MM.1S (cell line): ENCODE measurements at regions not wholly inside any gene's neighbourhood (a gene's known extent, or its start where the extent isn't known, plus 50 kb on each side); places are given as distances from the start of the nearest gene placed in this dataset.

Source experiments
- DNase-seq: peaks from one replicate; pipeline ENCODE4 v3.0.0-alpha.2; 2015
- H2AFZ ChIP-seq: fragments of 300-600 bp; sonication (generic); 2 replicates; pipeline ENCODE4 v1.6.0; 2016; ENCODE audit warnings: antibody characterized with exemption, low read length
- H3F3A ChIP-seq: fragments of 300-600 bp; sonication (generic); 2 replicates; pipeline ENCODE4 v1.6.1; 2016; ENCODE audit warnings: mild to moderate bottlenecking, antibody characterized with exemption, low read length, moderate library complexity, mixed read lengths; ENCODE audit not compliant: insufficient read depth
- H3K27ac ChIP-seq: fragments of 300-600 bp; sonication (generic); 2 replicates; pipeline ENCODE4 v1.5.1; 2016; ENCODE audit warnings: mild to moderate bottlenecking, low read length
- H3K27me3 ChIP-seq: fragments of 300-600 bp; sonication (generic); replicated peaks from 2 replicates; pipeline ENCODE4 v1.6.0; 2016; ENCODE audit warnings: low read length; ENCODE audit not compliant: insufficient read depth
- H3K36me3 ChIP-seq: fragments of 300-600 bp; sonication (generic); replicated peaks from 2 replicates; pipeline ENCODE4 v1.6.1; 2016; ENCODE audit warnings: mild to moderate bottlenecking, low read length, mixed read lengths; ENCODE audit not compliant: insufficient read depth
- H3K4me1 ChIP-seq: fragments of 300-600 bp; sonication (generic); 2 replicates; pipeline ENCODE4 v1.6.1; 2016; ENCODE audit warnings: low read length, mixed read lengths
- H3K4me2 ChIP-seq: fragments of 300-600 bp; sonication (generic); 2 replicates; pipeline ENCODE4 v1.6.0; 2016; ENCODE audit warnings: low read depth, low read length
- H3K4me3 ChIP-seq: fragments of 300-600 bp; sonication (generic); 2 replicates; pipeline ENCODE4 v1.5.1; 2016; ENCODE audit warnings: low read length, mixed read lengths
- H3K79me2 ChIP-seq: fragments of 300-600 bp; sonication (generic); 2 replicates; pipeline ENCODE4 v1.6.1; 2016; ENCODE audit warnings: mixed run types, low read length, mixed read lengths
- H3K9ac ChIP-seq: fragments of 300-600 bp; sonication (generic); 2 replicates; pipeline ENCODE4 v1.6.1; 2016; ENCODE audit warnings: low read length, mixed read lengths
- H3K9me2 ChIP-seq: fragments of 300-600 bp; sonication (generic); replicated peaks from 2 replicates; pipeline ENCODE4 v1.6.1; 2016; ENCODE audit warnings: mild to moderate bottlenecking, low read length, mixed read lengths; ENCODE audit not compliant: insufficient read depth
- H3K9me3 ChIP-seq: fragments of 300-600 bp; sonication (generic); replicated peaks from 2 replicates; pipeline ENCODE4 v1.6.1; 2016; ENCODE audit warnings: mild to moderate bottlenecking, low read length, mixed read lengths; ENCODE audit not compliant: insufficient read depth
- H4K20me1 ChIP-seq: fragments of 300-600 bp; sonication (generic); 2 replicates; pipeline ENCODE4 v1.6.1; 2016; ENCODE audit warnings: mild to moderate bottlenecking, low read length, moderate library complexity, mixed read lengths; ENCODE audit not compliant: insufficient read depth
- EZH2 ChIP-seq: fragments of 300-600 bp; sonication (generic); optimal IDR thresholded peaks from 2 replicates; pipeline ENCODE3; 2017; ENCODE audit warnings: low read depth, mild to moderate bottlenecking, antibody characterized with exemption, low read length, mixed read lengths
- EZH2phosphoT487 ChIP-seq: fragments of 300-600 bp; sonication (generic); IDR thresholded peaks from 2 replicates; pipeline ENCODE4 v1.6.1; 2018; ENCODE audit warnings: antibody characterized with exemption, low read length
- TF ChIP-seq, protein P1 (sequence below): fragments of 300-600 bp; sonication (generic); IDR thresholded peaks from 2 replicates; pipeline ENCODE4 v1.5.1; 2016; ENCODE audit warnings: antibody characterized with exemption, low read length, mixed read lengths

DNA sequence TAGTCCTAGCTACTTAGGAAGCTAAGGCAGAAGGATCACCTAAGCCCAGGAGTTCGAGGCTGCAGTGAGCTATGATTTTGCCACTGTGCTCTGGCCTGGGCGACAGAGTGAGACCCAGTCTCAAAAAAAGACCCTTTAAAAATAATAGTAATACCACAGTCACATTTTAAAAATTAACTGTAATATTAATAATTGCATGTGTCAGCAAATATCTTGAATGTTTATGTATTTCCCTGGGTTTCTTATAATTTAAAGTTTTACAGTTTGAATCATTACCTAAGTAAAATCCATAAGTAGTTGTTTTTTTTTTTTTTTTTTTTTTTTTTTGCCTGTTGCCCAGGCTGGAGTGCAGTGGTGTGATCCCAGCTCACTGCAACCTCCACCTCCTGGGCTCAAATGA lies 69.2 kb downstream of the LYZL2 start:
- no peak overlapping the region for H3K4me2 ChIP-seq
- no peak overlapping the region for H3K9ac ChIP-seq
- no peak overlapping the region for H3K27ac ChIP-seq
- H3K4me1 ChIP-seq = no peaks in the 10 kb centered on the region
- H3K27me3 ChIP-seq = no peaks in the 10 kb centered on the region
- H4K20me1 ChIP-seq = no peaks in the 10 kb centered on the region
- H3K36me3 ChIP-seq = no peaks in the 10 kb centered on the region
- no peak overlapping the region for H2AFZ ChIP-seq
- TF ChIP-seq, protein P1, sequence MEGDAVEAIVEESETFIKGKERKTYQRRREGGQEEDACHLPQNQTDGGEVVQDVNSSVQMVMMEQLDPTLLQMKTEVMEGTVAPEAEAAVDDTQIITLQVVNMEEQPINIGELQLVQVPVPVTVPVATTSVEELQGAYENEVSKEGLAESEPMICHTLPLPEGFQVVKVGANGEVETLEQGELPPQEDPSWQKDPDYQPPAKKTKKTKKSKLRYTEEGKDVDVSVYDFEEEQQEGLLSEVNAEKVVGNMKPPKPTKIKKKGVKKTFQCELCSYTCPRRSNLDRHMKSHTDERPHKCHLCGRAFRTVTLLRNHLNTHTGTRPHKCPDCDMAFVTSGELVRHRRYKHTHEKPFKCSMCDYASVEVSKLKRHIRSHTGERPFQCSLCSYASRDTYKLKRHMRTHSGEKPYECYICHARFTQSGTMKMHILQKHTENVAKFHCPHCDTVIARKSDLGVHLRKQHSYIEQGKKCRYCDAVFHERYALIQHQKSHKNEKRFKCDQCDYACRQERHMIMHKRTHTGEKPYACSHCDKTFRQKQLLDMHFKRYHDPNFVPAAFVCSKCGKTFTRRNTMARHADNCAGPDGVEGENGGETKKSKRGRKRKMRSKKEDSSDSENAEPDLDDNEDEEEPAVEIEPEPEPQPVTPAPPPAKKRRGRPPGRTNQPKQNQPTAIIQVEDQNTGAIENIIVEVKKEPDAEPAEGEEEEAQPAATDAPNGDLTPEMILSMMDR = no peak
- no peak for TF ChIP-seq EZH2
- TF ChIP-seq EZH2phosphoT487 = no peak
- no peaks in the 10 kb centered on the region for H3K9me2 ChIP-seq
- H3K4me3 ChIP-seq = no peak overlapping the region
- H3K79me2 ChIP-seq = no peaks in the 10 kb centered on the region
- H3F3A ChIP-seq = no peaks in the 10 kb centered on the region
- no peaks in the 10 kb centered on the region for H3K9me3 ChIP-seq
- no peak for DNase-seq

DNA sequence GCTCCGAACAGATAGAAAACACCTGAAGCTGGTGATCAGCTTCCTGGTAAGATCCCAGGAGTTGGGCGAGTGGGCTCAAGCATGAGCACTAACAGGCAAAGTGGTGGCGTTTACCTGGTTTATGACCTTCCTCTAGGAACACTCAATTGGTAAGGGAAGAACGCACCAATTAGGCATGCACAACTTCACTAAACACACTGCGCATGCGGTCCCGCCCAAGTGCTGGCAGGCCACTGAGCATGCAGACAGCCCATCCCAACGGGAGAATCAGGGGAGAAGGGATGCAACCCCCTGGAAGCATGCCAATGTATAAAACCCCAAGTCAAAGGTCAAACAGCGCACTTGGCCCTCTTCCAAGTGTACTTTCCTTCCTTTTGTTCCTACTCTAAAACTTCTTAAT lies 70.4 kb downstream of the LYZL2 start:
- H3K27me3 ChIP-seq = no peaks in the 10 kb centered on the region
- no peak overlapping the region for H3K9ac ChIP-seq
- H2AFZ ChIP-seq = no peak overlapping the region
- no peak for DNase-seq
- no peak overlapping the region for H3K4me3 ChIP-seq
- H3K27ac ChIP-seq = no peak overlapping the region
- no peaks in the 10 kb centered on the region for H3K9me2 ChIP-seq
- no peaks in the 10 kb centered on the region for H3K79me2 ChIP-seq
- H3F3A ChIP-seq = no peaks in the 10 kb centered on the region
- no peaks in the 10 kb centered on the region for H4K20me1 ChIP-seq
- no peak overlapping the region for H3K4me2 ChIP-seq
- no peaks in the 10 kb centered on the region for H3K9me3 ChIP-seq
- H3K4me1 ChIP-seq = no peaks in the 10 kb centered on the region
- TF ChIP-seq EZH2 (no peak), EZH2phosphoT487 (no peak)
- H3K36me3 ChIP-seq = no peaks in the 10 kb centered on the region

DNA sequence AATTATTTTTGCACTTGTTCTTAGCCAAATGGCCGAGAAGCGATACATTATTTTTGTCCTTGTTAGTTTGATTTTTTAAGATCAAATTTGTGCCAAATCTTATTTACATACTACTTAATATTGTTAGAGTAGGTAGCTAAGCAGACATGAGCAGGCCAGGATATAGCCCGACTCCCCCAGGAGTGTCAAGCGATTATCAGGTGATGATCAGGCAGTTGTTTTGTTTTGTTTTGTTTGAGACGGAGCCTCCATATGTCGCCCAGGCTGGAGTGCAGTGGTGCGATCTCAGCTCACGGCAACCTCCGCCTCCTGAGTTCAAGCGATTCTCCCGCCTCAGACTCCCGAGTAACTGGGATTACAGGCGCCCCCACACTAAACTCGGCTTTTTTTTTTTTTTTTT lies 71.1 kb downstream of the LYZL2 start:
- Histone ChIP-seq H4K20me1 (no peaks in the 10 kb centered on the region), H3F3A (no peaks in the 10 kb centered on the region), H2AFZ (no peak overlapping the region), H3K4me2 (no peak overlapping the region), H3K27ac (no peak overlapping the region), H3K4me1 (no peaks in the 10 kb centered on the region), H3K79me2 (no peaks in the 10 kb centered on the region), H3K9me3 (no peaks in the 10 kb centered on the region), H3K27me3 (no peaks in the 10 kb centered on the region), H3K9me2 (no peaks in the 10 kb centered on the region), H3K9ac (no peak overlapping the region), H3K4me3 (no peak overlapping the region), H3K36me3 (no peaks in the 10 kb centered on the region)
- DNase-seq = no peak
- TF ChIP-seq EZH2phosphoT487 (no peak), EZH2 (no peak)
- TF ChIP-seq, protein P1 = no peak

DNA sequence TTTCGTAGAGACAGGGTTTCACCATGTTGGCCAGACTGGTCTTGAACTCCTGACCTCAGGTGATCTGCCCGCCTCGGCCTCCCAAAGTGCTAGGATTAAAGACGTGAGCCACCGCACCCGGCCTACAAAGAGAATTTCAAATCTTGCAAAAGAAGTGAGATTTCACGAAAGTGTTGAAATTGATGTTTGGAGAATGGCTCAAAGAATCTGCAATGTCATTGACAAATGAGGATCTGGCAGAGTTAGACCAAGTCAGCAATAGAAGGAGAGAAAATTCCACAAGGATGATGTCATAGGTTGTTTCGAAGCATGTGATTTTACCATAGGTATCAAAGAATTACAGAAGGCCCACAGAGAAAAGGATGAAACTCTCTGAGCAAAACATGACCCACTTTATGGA lies 71.7 kb downstream of the LYZL2 start:
- Histone ChIP-seq H3K4me2 (no peak overlapping the region), H3K4me3 (no peak overlapping the region), H2AFZ (no peak overlapping the region), H3F3A (no peaks in the 10 kb centered on the region), H3K79me2 (no peaks in the 10 kb centered on the region), H3K27me3 (no peaks in the 10 kb centered on the region), H4K20me1 (no peaks in the 10 kb centered on the region), H3K36me3 (no peaks in the 10 kb centered on the region), H3K9ac (no peak overlapping the region), H3K27ac (no peak overlapping the region), H3K9me2 (no peaks in the 10 kb centered on the region), H3K9me3 (no peaks in the 10 kb centered on the region), H3K4me1 (no peaks in the 10 kb centered on the region)
- TF ChIP-seq, protein P1 = no peak
- TF ChIP-seq EZH2 (no peak), EZH2phosphoT487 (no peak)
- DNase-seq = no peak
